Endothelial cell of umbilical vein (primary cell): ENCODE measurements at regions not wholly inside any gene's neighbourhood (a gene's known extent, or its start where the extent isn't known, plus 50 kb on each side); places are given as distances from the start of the nearest gene placed in this dataset.

Source experiments
- EZH2 ChIP-seq: IDR thresholded peaks from 2 replicates; pipeline ENCODE4 v1.6.1; 2012; ENCODE audit warnings: borderline replicate concordance, low read depth, mild to moderate bottlenecking, moderate library complexity, low read length, inconsistent platforms; ENCODE audit not compliant: severe bottlenecking
- GATA2 ChIP-seq: IDR thresholded peaks from 2 replicates; pipeline ENCODE4 v1.7.0; 2011; ENCODE audit warnings: low read depth, mild to moderate bottlenecking, moderate library complexity, mixed read lengths, low read length; ENCODE audit not compliant: insufficient read length, insufficient read depth
- POLR2A ChIP-seq: IDR thresholded peaks from 2 replicates; pipeline ENCODE4 v1.6.1; 2012; ENCODE audit warnings: low read depth, mild to moderate bottlenecking, control low read depth, low read length
- POLR2AphosphoS5 ChIP-seq: IDR thresholded peaks from 2 replicates; pipeline ENCODE4 v1.6.1; 2012; ENCODE audit warnings: low read depth, mild to moderate bottlenecking, control low read depth, low read length, moderate library complexity; ENCODE audit not compliant: insufficient read depth
- TF ChIP-seq, protein P1 (sequence below), 2 donors: IDR thresholded peaks; 1 replicate in 1 of 2; 2 replicates in 1 of 2; pipeline ENCODE4 v1.5.1; 2011; ENCODE audit warnings: low read length in 2 of 2, mild to moderate bottlenecking in 2 of 2, moderate library complexity in 2 of 2, control low read depth in 1 of 2, inconsistent platforms in 1 of 2, low read depth in 1 of 2; ENCODE audit not compliant: insufficient read depth in 1 of 2; ENCODE audit errors: extremely low read depth in 1 of 2
- TF ChIP-seq, protein P2 (sequence below): IDR thresholded peaks from 2 replicates; pipeline ENCODE4 v1.6.1; 2011; ENCODE audit not compliant: insufficient read depth, insufficient read length

DNA sequence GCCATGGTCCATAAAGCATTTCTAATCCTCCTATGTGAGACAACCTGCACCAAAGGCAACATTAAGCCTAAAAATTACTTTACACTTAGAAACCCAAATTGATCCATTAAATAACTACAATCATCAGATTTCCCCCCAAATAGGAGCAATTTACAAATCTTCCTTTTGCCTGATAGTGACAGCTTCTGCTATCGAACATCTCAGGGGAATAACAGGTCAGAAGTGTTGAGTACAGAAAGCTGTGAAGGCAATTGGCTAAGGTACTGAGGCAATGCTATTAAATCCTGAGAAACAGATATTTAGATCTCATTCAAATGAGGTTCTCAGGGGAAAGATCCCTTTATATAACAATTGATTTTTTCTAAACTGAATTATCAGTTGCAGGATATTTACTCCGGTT lies 141.1 kb downstream of the PIK3R1 start:
- TF ChIP-seq POLR2A, result no peak
- TF ChIP-seq EZH2, result no peak
- TF ChIP-seq, protein P1, sequence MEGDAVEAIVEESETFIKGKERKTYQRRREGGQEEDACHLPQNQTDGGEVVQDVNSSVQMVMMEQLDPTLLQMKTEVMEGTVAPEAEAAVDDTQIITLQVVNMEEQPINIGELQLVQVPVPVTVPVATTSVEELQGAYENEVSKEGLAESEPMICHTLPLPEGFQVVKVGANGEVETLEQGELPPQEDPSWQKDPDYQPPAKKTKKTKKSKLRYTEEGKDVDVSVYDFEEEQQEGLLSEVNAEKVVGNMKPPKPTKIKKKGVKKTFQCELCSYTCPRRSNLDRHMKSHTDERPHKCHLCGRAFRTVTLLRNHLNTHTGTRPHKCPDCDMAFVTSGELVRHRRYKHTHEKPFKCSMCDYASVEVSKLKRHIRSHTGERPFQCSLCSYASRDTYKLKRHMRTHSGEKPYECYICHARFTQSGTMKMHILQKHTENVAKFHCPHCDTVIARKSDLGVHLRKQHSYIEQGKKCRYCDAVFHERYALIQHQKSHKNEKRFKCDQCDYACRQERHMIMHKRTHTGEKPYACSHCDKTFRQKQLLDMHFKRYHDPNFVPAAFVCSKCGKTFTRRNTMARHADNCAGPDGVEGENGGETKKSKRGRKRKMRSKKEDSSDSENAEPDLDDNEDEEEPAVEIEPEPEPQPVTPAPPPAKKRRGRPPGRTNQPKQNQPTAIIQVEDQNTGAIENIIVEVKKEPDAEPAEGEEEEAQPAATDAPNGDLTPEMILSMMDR (IDR thresholded peaks at IDR 0.05; ENCODE audit: extremely low read depth in 1 of 2, insufficient read depth in 1 of 2, low read depth in 1 of 2, low read length in 2 of 2), result no peak
- TF ChIP-seq POLR2AphosphoS5, result no peak
- no peak for TF ChIP-seq GATA2
- TF ChIP-seq, protein P2, sequence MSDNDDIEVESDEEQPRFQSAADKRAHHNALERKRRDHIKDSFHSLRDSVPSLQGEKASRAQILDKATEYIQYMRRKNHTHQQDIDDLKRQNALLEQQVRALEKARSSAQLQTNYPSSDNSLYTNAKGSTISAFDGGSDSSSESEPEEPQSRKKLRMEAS, result no peak
